Stimulated activated CD4-positive, alpha-beta T cell treated with anti-CD3 and anti-CD28 coated beads, Interleukin-12 subunit alpha, Interleukin-12 subunit beta, amount 100 ng/mL, for 24 hours (primary cell): ENCODE measurements at regions not wholly inside any gene's neighbourhood (a gene's known extent, or its start where the extent isn't known, plus 50 kb on each side); places are given as distances from the start of the nearest gene placed in this dataset.

ENCODE experiments used
- DNase-seq, 2 experiments: peaks; one replicate each; pipeline ENCODE4 v3.0.0-alpha.2; 2020; ENCODE audit warnings: low read depth in 2 of 2

DNA sequence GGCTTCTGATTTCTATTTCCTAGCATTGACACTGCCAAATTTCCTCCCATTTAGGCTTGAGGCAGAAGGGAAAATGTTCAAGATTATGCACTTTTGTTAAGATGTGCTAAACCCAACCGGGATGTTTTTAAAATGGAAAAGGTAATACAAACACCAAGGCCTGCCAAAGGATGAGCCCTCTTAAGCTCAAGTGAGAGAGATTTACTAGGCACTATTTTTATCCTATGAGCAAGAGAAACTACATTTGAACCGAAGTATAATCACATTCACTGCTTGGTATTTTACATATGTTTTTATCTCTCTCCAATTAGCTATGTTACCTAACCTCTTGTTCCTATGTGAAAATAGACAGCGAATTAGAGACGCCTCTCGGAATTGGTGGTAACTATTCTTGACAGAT, 295.8 kb downstream of the GABRB3 start:
- DNase-seq, result no peak

DNA sequence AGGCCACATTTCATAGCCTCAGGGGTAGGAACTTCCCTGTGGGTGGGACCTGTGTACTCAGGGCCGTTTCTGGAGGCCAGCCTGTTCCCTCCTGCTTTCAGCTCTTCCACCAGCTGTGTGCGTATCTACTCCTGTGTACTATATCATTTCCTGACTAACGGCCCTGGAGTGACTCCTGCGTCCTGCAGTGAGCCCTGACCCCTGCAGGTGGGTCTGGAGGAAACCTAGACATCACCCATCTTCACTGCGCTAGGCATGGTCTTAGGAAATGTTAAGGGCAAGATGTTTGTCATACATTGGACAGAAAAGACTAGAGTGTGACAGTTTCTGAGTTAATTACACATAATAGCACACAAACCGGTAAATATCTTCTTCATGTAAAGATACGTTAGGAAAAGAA, 297.3 kb downstream of the GABRB3 start:
- DNase-seq, result no peak

DNA sequence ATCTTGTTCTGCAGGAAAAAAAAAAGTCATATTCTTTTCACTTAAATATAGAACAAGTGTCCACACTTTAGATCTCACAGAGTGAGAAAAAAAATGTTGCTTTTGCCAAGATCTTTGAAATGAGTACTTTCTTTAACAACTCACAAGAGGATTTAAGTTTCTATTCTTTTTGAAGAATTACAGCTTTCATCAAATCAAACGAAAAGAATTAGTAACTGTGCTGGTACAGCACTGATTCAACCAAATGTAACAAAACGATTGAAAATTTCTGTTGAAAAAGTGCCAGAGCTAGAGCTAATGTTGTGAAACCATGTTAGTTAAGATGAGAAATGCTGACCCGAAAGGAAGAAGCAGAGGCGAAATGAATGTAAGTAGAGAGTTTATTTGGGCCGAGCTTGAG, 300.2 kb downstream of the GABRB3 start:
- DNase-seq, result no peak

DNA sequence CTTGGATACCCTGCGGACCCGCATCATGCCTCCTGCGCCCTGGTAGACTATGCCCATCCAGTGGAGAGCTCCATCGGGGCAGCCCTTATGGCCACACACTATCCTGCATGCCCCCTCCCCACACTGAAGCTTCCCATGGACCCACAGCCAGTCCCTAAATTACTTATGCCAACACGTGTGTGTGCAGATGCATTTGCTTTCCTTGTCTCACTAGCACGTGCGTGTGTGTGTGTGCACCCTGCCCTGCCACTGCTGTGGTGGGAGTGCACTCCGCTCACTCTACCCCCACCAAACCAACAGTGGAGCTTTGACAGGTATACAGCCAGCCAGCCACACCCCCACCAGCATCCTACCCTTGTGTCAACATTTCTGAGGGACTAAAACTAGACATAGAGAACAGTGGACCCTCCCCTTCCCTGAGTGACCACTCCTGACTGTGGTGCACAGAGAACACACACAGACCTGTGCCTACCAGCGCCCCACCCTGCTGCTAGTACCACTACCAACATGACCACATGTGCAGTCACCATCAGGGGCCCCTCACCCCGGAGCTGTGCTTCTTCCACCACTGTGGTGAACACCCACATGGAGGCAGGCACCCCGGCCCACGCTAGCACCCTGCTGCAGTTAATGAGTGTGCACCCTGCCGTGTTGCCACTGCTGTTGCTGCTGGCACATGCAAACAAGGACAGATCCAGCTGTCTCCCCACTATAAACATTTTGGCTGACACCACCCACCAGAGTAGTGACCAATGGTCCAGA, 310.8 kb downstream of the GABRB3 start:
- DNase-seq, result no peak

DNA sequence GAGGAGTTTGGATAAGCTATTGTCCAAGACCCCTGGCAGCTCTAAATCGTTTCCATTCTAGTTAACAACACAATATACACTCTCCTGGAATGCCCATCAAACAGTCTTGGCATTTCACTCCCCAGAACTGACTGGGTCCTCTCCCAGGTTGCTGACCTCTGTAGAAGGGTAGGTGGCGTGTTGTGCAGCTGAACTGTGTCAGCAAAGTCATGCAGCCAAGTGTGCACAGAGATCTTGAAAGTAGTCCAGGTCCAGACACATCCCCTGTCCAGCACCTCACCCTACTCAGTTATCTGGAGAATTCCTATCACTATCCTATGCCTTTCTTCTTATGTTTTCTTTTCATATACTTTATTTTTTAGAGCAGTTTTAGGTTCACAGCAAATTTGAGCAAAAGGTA, 312.7 kb downstream of the GABRB3 start:
- DNase-seq, result no peak

DNA sequence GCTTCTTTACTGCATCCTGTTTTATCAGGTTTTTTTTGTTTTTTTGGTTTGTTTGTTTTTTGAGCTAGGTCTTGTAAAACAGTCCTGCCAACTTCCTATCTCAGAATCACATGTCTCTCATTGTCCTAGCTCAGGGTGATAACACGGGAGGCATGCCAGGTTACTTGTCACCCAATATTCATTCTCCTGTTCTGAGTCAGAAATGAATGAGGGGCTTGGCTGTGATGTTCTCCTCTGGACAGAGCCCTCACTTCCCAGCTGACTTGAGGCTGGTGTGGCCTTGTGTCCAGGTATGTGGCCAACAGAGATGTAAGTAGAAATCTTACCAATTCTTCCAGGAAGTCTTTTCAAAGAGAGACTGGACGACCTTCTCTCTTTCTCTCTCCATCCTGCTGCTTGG, 317.0 kb downstream of the GABRB3 start:
- DNase-seq, result no peak

DNA sequence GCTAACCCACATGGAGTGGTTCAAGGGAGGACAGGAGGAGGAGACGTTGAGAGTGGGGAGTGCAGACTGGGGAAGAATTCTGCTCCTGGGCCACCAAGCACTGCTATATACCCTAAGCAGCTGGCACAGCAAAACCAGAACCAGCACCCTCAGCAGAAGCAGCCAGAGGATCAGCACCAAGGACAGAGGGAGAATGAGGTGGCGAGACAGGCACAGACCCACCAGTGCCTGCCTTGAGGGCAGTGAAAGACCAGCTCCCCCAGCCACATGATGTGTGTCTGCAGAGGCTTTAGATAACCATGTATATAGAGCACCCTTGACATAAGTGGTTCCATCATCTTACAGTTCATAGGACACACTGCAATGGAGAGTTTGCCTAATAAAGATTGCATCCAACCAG, 319.0 kb downstream of the GABRB3 start:
- DNase-seq, result no peak

DNA sequence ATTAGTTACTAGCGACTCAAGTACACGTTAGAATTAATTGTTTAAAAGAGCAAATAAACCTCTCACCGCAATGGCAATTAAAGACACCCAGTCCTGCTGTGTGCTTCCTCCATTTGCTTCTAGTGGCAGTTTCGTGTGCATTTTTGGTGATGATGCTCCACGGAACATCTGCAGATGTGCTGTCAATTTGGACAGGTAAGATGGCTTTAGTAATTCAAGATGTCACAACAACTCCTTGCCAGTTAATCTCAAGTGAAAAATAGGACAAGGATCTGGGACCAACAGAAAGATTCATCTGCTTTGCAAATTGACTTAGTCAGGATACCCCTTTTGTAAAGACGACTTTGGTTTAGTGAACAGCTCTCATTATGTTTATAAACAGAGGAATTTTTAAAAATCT, 320.9 kb downstream of the GABRB3 start:
- no peak for DNase-seq

DNA sequence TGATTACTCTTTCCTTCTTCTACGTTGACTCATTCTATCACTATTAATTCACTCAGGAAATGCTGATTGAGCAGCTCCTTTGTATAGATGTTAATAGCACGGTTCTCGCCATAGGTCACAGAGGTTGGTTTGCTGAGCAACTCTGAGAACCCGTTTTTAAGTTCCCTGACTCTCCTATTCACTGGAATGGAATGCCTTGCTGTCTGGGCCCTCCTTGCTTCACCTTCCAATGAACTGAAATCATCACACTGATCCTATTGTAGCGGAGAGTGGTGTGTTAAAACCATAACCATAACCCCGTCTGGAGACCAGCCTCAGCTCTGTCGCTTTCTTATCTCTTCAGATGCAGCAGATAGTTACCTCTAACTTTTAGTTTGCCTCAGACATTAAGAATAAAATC, 323.6 kb downstream of the GABRB3 start:
- no peak for DNase-seq

DNA sequence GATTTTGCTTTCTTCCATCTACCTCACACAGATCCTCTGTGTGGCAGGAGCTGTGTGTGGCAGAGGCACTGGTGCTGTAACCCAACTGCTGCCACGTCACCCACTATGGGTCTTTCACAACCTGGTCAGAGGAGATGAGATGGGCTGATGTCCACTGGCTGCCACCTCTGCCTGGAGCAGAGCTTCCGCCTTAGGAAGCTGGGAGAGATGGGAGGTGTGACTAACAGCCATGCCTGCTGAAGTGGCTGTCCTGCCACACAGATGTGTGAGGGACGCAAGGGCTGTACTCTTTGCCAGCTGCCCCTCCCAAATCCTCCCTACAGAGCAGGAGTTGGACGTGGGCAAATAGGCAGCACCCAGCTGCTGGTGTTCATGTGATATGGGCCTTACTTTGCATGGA, 329.5 kb downstream of the GABRB3 start:
- no peak for DNase-seq

DNA sequence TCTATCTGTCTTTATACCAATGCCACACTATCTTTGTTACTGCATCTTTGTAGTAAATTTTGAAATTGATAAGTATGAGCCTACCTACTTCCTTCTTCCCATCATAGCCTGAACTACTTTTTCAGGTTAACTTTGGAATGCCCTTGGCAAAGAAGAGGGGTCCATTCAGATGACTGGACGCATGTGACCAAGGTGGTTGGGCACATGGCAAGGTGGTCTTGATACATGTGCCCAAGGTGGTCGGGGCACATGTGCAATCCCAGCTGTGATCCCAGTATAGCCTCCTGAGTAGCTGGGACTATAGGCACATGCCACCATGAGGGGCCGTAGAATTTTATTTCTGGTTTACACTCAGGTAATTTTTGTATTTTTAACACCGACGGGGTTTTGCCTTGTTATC, 330.2 kb downstream of the GABRB3 start:
- DNase-seq, result no peak

DNA sequence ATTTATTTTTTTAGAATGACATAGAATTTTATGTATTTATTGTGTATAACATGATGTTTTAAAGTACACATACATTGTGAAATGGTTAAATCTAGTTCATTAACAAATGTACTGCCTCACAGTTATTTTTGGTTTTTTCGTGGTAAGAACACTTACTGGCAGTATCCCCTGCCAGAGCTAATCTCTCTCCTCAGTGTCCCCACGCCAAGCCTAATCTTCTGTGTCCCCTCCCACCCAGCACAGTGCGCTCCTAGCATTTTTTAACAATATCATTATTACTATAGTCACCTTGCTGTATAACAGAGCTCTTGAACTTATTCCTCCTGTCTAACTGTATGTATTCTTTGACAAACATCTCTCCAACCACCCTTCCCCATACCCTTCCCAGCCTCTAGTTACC, 333.2 kb downstream of the GABRB3 start:
- DNase-seq, result no peak

DNA sequence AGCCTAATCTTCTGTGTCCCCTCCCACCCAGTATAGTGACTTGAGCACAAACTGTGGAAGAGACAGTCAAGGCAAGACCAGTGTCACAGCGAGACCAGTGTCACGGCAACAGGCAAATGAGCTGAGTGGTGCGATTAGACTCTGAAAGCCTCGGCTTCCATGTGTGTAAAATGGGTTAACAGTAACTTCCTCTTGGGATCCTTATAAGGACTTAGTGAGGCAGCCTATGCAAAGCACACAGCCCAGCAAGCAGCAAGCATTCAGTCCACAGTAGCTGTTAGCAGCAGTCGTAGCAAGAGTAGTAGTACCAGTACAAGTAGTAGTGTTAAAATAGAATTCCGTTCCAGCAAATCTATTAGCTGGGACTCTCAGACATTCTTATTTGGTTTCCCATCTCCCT, 334.1 kb downstream of the GABRB3 start:
- DNase-seq, result no peak

DNA sequence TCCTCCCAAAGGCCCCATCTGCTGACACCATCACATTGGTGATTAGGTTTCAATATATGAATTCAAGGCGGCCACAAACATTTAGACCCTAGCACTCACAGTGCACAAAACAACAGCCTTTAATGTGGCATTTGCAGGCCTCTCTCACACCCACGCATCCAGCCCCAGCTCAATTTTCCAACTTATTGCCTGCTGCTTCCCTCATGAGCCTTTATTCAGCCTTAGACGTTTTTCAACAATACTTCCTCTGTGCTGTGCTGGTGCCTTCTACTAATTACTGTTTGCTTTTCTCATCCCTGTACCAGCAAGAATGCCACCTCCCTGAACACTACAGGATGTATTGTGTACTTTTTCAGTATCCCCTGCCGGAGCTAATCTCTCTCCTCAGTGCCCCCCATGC, 334.6 kb downstream of the GABRB3 start:
- DNase-seq, result no peak

DNA sequence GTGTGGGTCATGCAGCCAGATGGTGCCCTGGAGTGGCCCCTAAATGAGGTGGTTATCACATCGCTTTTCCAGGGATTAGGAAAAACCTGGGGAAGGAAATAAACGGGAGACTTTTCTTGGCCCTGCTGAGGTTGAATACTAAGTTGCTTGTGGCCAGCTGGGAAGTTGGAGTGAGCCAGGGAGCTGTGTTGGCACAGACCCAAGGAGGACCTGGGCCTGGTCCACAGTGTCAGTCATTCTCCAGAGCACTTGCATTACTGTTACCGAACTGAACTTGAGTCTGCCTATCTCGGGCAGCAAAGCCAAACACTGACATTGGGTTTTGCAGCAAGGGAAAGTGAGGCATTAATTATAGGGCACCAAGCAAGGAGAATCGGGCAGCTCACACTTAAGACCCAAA, 339.0 kb downstream of the GABRB3 start:
- no peak for DNase-seq

DNA sequence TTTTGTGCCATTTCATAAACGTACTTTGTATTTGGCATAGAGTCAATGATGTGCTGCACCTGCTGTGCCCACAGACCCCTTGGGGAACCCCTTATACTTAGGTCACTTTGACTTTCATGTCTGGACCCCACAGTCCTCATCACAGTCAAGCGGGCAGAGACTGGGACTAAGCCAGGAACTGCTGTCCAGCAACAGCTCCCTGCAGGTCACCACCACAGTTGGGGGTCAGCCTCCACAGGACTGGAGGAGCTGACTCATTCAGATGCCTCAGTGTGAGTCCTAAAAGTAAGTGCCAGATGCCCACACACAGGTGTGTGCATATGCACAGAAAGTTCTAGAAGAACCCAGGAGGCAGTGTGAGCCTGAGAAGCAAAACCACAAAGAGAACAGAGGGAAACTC, 339.8 kb downstream of the GABRB3 start:
- DNase-seq, result no peak

DNA sequence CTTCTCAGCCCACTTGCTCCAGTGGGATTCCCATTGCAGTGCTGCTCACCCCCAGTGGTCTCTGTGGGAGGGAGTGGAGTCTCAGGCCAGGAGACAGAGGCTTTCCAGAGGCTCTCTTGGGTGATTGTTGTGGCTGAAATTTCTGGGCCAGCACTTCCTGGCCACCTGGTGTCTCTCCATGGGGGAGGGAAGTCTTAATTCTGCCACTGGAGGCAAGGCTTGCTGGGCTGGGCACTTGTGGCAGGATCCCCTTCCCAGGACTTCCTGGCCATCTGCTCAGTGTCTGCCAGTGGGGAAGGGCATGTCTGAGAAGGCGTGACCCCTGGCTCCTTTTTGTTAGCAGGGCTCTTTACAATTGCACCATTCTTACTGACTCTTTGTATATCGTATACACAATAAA, 351.8 kb downstream of the GABRB3 start:
- DNase-seq, result no peak

DNA sequence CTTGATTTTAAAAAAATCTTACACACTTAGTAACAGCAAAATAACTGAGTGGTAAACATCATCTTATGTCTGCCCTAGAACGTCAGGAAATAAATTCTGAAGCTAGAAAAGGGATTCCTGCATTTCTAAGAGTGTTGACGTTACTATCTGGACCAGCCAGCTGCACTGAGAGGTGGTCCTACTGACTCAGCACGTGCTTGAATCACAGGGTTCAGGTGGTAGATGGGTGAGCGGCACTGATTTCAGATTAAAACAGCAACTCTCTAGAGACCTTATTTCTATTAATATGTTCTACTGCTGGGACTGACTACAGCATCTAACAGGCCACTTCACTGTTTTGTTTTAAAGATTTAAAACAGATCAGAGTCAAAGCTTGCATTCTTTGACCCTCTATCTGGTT, 377.2 kb downstream of the GABRB3 start:
- no peak for DNase-seq

DNA sequence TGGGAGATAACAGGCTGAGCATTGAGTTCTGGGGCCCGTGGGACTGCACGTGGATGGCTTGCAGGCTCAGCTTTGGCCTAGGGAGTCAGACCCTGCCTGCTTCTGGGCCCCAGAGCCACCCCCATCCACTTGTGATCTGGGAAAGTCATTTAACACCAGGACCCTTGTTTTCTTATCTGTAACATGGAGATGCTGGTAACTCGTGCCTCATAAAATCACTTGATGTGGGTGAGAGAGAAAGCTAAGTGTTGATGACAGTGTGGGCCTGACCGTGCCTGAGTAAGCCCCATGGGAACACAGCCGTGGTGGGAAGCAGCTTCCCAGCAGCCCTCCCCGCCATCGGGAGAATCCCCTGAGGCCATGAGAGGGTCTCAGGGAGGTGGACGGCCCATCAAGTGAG, 378.1 kb downstream of the GABRB3 start:
- DNase-seq, result no peak

DNA sequence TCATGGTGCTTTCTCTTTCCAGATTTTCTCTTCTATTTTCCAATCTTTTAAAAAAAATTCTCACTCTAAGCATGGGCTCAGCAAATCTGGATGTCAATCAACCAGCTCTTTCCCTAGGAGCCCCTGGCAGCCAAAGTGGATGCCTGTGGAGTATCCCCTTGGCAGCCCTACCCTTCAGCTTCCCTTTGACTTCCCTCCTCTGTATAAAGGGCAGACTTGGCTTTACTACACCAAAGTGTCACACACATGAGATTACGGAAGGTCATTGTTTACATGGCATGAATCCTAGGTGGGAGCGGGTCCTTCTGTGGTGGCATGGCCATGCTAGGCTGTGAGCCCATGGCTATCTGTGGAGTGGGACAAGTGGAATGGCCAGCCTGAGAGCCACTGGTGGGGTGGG, 379.9 kb downstream of the GABRB3 start:
- no peak for DNase-seq

DNA sequence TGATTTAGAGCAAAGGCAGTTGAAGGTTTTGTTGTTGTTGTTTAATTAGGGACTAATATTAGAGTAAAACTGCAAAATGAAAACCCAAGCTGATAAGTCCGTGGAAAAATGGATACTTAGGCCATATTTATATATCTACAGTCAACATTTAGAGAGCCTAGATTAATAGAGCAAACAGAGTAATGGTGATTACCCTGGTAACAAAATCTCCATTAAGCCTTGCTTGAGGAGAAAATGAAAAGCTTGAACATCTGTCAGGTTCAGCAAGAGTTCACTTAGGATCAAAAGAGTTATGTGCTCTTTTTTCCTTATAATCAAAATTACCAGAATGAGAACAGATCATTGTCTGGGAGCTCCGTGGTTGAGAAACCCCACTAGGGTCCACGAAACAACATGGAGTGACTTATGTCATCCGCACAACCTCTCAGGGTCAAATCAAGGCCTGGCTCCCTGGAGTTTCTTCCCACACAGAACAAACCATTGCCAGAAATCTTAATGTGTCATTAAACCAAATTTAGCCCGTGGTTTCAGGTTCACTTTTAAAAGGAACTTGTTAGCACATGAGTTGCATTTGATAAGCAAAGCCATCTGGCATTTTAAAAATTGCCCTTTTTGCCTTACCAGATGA, 381.2 kb downstream of the GABRB3 start:
- DNase-seq, result no peak

DNA sequence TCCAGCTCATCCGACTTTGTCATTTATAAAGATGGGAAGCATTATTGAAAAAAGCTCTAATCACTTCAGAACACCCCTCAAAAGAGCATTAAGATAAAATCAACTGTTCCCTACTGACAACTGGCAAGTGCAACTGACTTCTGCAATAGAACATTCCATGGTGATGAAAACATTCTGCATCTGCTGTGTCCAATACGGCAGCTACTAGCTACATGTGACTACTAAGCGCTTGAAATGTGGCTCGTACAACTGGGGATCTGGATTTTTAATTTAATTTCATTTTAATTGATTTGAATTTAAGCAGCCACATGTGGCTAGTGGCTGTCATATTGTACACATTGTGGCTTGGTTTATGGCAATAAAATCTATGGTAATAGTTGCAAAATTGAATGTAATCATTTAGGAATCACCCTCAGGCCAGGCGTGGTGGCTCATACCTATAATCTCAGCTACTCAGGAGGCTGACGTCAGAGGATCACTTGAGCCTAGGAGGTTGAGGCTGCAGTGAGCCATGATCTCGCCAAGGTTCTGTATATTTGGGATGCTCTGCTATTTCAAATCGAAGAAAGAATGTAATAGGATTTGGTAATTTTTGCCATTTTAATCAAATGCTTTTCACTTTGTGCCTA, 390.3 kb downstream of the GABRB3 start:
- DNase-seq, result no peak

DNA sequence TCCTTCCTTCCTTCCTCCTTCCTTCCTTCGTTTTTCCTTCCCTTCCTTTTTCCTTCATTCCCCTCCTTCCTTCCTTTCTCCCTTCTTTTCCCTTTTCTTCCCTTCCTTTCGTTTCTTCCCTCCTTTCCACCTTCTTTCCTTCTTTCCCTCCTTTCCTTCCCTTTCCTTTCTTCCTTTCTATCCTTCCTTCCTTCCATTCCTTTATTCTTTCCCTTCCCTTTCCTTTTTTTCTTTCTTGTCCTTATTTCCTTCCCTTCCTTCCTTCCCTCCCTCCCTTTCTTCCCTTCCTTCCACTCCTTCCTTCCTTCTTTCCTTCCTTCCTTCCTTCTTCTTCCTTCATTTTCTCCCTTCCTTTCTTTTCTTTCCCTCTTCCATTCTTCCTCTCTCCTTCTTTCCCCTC, 394.6 kb downstream of the GABRB3 start:
- DNase-seq, result no peak
